DMS 273 treated with DMSO at 0.1 percent for 48 hours (cell line): ENCODE measurements at regions not wholly inside any gene's neighbourhood (a gene's known extent, or its start where the extent isn't known, plus 50 kb on each side); places are given as distances from the start of the nearest gene placed in this dataset.

Source experiments
- DNase-seq: peaks from one replicate; lab custom pipeline; 2025; lab: John Stamatoyannopoulos, UW

- DNase-seq, result no peak
Measured at GRCh38 chr15:91737151-91737818, 116.2 kb upstream of the SLCO3A1 start.

GRCh38 chr15:91741986-91742385, 111.5 kb upstream of the SLCO3A1 start:
- no peak for DNase-seq

- DNase-seq, result no peak
Measured at GRCh38 chr15:91751611-91752010, 101.9 kb upstream of the SLCO3A1 start.

- DNase-seq, result no peak
Measured at GRCh38 chr15:91752081-91752785, 101.3 kb upstream of the SLCO3A1 start.

- no peak for DNase-seq
Measured at GRCh38 chr15:91759560-91759959, 93.9 kb upstream of the SLCO3A1 start.

- no peak for DNase-seq
Measured at GRCh38 chr15:91765660-91766059, 87.8 kb upstream of the SLCO3A1 start.

GRCh38 chr15:91769476-91769875, 84.0 kb upstream of the SLCO3A1 start:
- DNase-seq, result no peak

- no peak for DNase-seq
Measured at GRCh38 chr15:91769894-91770293, 83.6 kb upstream of the SLCO3A1 start.

GRCh38 chr15:91776104-91776503, 77.4 kb upstream of the SLCO3A1 start:
- DNase-seq, result no peak

GRCh38 chr15:91779960-91780359, 73.5 kb upstream of the SLCO3A1 start:
- no peak for DNase-seq

- no peak for DNase-seq
Measured at GRCh38 chr15:91780387-91780786, 73.1 kb upstream of the SLCO3A1 start.

- no peak for DNase-seq
Measured at GRCh38 chr15:91782221-91782620, 71.3 kb upstream of the SLCO3A1 start.

GRCh38 chr15:91783008-91783407, 70.5 kb upstream of the SLCO3A1 start:
- DNase-seq, result no peak

- no peak for DNase-seq
Measured at GRCh38 chr15:91783451-91783850, 70.1 kb upstream of the SLCO3A1 start.

- DNase-seq, result no peak
Measured at GRCh38 chr15:91784973-91785709, 68.4 kb upstream of the SLCO3A1 start.

- DNase-seq, result no peak
Measured at GRCh38 chr15:91787198-91787597, 66.3 kb upstream of the SLCO3A1 start.

- no peak for DNase-seq
Measured at GRCh38 chr15:91789136-91789535, 64.4 kb upstream of the SLCO3A1 start.

- no peak for DNase-seq
Measured at GRCh38 chr15:91790836-91791235, 62.7 kb upstream of the SLCO3A1 start.

- DNase-seq, result no peak
Measured at GRCh38 chr15:91793771-91794170, 59.7 kb upstream of the SLCO3A1 start.

GRCh38 chr15:91795235-91795634, 58.3 kb upstream of the SLCO3A1 start:
- DNase-seq, result no peak

- no peak for DNase-seq
Measured at GRCh38 chr15:91801836-91802534, 51.5 kb upstream of the SLCO3A1 start.

GRCh38 chr15:91803260-91803659, 50.2 kb upstream of the SLCO3A1 start:
- DNase-seq, result no peak
